HEK293T (cell line): ENCODE measurements at regions not wholly inside any gene's neighbourhood (a gene's known extent, or its start where the extent isn't known, plus 50 kb on each side); places are given as distances from the start of the nearest gene placed in this dataset.

Experiments used
- CTCF ChIA-PET: fragments of 350-600 bp; formaldehyde crosslinking; extraction: SDS; loops from one replicate; lab custom pipeline; 2021; ENCODE audit warnings: antibody characterized with exemption, inconsistent platforms; lab: Yijun Ruan, JAX
- POLR2A ChIA-PET: fragments of 350-600 bp; formaldehyde crosslinking; extraction: SDS; loops from one replicate; lab custom pipeline; 2020; ENCODE audit warnings: antibody characterized with exemption, inconsistent platforms; lab: Yijun Ruan, JAX
- DNase-seq: peaks from one replicate; pipeline ENCODE4 v3.0.0; 2012; ENCODE audit warnings: mixed read lengths; ENCODE audit errors: extremely low spot score
- ARNT ChIP-seq: fragments of 450-650 bp; IDR thresholded peaks from 2 replicates; pipeline ENCODE4 v1.6.1; 2017; ENCODE audit warnings: mild to moderate bottlenecking
- BHLHE40 ChIP-seq: fragments of 450-650 bp; IDR thresholded peaks from 2 replicates; pipeline ENCODE4 v1.6.1; 2016; ENCODE audit warnings: mild to moderate bottlenecking, moderate library complexity, borderline replicate concordance
- CTBP1 ChIP-seq: fragments of 450-650 bp; IDR thresholded peaks from 2 replicates; pipeline ENCODE4 v1.6.1; 2016; ENCODE audit warnings: borderline replicate concordance
- ELF4 ChIP-seq: fragments of 450-650 bp; IDR thresholded peaks from 2 replicates; pipeline ENCODE4 v1.6.1; 2017; ENCODE audit warnings: antibody characterized with exemption
- FOXA1 ChIP-seq: fragments of 450-650 bp; IDR thresholded peaks from 2 replicates; pipeline ENCODE4 v1.6.1; 2016; ENCODE audit warnings: mild to moderate bottlenecking
- FOXK2 ChIP-seq: fragments of 450-650 bp; IDR thresholded peaks from 2 replicates; pipeline ENCODE4 v1.6.1; 2016; ENCODE audit warnings: mild to moderate bottlenecking
- FOXM1 ChIP-seq: fragments of 450-650 bp; IDR thresholded peaks from 2 replicates; pipeline ENCODE4 v1.6.1; 2017; ENCODE audit warnings: mild to moderate bottlenecking, borderline replicate concordance
- HDGF ChIP-seq: fragments of 450-650 bp; IDR thresholded peaks from 2 replicates; pipeline ENCODE4 v1.6.1; 2017; ENCODE audit warnings: antibody characterized with exemption, borderline replicate concordance
- L3MBTL2 ChIP-seq: fragments of 450-650 bp; conservative IDR thresholded peaks from 2 replicates; pipeline ENCODE4 v1.6.1; 2016; ENCODE audit warnings: mild to moderate bottlenecking
- LEF1 ChIP-seq: fragments of 450-650 bp; IDR thresholded peaks from 2 replicates; pipeline ENCODE4 v1.6.1; 2017; ENCODE audit warnings: mild to moderate bottlenecking, borderline replicate concordance
- NFRKB ChIP-seq: fragments of 450-650 bp; IDR thresholded peaks from 2 replicates; pipeline ENCODE4 v1.6.1; 2016; ENCODE audit warnings: mild to moderate bottlenecking, moderate library complexity
- SP1 ChIP-seq: fragments of 450-650 bp; IDR thresholded peaks from 2 replicates; pipeline ENCODE4 v1.6.1; 2017
- SUZ12 ChIP-seq: fragments of 450-650 bp; IDR thresholded peaks from 2 replicates; pipeline ENCODE4 v1.6.1; 2016; ENCODE audit warnings: mild to moderate bottlenecking
- TARDBP ChIP-seq: fragments of 450-650 bp; IDR thresholded peaks from 2 replicates; pipeline ENCODE4 v1.6.1; 2016
- ZNF384 ChIP-seq: fragments of 450-650 bp; IDR thresholded peaks from 2 replicates; pipeline ENCODE4 v1.6.1; 2016
- TF ChIP-seq, protein P1 (sequence below): fragments of 450-650 bp; IDR thresholded peaks from 2 replicates; pipeline ENCODE4 v1.6.1; 2016

DNA sequence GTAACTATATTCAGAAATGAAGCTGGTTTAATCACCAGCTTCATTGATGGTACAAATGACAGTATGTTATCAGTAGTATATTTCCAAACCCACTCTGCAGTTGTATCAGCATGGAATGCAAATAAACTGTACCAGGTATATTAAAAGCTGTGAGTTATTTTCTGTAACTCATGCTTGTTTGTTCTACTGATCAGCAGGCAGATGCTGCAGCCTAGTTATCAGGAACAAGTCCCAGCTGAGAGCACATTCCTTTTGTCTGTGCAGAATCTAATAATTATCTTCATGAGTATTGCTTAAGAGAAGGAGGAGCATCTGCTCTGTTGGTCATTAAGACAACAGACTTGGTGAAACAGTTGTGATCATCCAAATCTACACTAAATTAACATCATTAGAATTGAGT lies 1331.1 kb downstream of the MRPL39 start:
- TF ChIP-seq TARDBP (no peak), CTBP1 (no peak), HDGF (no peak), FOXA1 (no peak), LEF1 (no peak), ARNT (no peak), ELF4 (no peak), NFRKB (no peak), SP1 (no peak), FOXK2 (no peak), SUZ12 (no peak), BHLHE40 (no peak)
- ChIA-PET POLR2A (no interaction called here), CTCF (no interaction called here)
- no peak for DNase-seq

DNA sequence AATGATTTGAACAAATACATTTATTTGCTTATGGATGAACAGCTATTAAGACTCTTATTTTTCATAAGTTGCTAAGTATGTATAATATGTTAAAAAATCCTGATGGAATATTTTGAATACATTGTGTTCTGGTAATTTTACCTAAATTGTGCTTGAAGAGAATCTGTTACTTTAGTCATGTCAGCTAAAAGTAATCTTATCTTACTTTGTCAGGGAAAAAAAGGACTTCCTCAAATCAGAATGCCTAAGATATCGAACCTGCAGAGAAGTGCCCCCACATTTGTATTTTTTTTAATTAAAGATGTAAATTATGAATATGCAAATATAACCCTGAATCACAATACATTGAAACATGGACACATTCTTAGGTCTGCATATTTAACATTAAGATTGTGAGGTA lies 1331.7 kb downstream of the MRPL39 start:
- TF ChIP-seq FOXA1 (no peak), CTBP1 (no peak), NFRKB (no peak), LEF1 (no peak), FOXK2 (no peak), BHLHE40 (no peak), ARNT (no peak)
- no peak for DNase-seq
- POLR2A ChIA-PET = no interaction called here
- CTCF ChIA-PET = no interaction called here

DNA sequence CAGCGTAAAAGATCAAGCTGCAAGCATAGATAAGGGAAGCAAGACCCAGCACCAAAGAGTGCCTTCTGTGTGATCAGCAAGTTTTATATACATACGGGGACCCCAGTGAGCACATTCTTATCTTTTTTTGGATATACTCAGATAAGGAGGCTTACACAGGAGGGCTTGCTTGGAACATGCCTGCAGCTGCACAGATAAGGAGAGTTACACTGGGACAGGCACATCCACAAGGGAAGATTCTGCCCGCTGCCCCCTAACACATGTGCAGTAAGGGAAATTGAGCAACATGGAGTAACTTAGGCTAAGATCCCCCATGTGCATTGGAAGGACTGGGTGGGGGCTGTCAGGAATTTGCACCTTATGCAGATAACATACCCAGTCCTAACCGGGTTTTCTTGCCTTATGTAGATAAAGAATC lies 1334.8 kb downstream of the MRPL39 start:
- CTCF ChIA-PET = no interaction called here
- POLR2A ChIA-PET = no interaction called here

DNA sequence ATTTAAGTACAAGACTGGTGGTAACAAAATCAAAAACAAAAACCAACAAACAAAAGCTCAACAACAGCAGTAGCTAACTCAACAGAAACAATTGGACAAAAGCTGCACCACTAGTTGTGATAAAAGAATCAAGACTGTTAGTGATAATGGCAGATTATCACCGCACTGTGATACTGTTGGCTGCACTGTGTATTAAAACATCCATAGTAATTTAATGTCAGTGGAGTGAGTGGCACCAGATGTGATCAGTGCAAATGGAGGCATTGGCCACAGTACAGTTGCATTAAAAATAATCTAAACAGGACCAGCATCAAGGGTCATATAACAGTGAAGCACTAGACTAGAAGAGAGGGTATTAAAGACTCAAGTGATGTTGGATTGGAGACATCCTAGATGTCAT lies 1341.3 kb downstream of the MRPL39 start:
- DNase-seq = no peak
- ChIA-PET POLR2A (no interaction called here), CTCF (no interaction called here)
- no peak for TF ChIP-seq ELF4
- no peak for TF ChIP-seq BHLHE40
- no peak for TF ChIP-seq LEF1
- TF ChIP-seq SP1 = no peak
- TF ChIP-seq, protein P1, sequence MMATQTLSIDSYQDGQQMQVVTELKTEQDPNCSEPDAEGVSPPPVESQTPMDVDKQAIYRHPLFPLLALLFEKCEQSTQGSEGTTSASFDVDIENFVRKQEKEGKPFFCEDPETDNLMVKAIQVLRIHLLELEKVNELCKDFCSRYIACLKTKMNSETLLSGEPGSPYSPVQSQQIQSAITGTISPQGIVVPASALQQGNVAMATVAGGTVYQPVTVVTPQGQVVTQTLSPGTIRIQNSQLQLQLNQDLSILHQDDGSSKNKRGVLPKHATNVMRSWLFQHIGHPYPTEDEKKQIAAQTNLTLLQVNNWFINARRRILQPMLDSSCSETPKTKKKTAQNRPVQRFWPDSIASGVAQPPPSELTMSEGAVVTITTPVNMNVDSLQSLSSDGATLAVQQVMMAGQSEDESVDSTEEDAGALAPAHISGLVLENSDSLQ = no peak
- no peak for TF ChIP-seq ARNT
- TF ChIP-seq NFRKB = no peak

More for the DNA sequence above, 1334.8 kb downstream of the MRPL39 start:
- DNase-seq = no peak
- TF ChIP-seq FOXM1 (no peak), NFRKB (no peak), FOXK2 (no peak), L3MBTL2 (no peak), HDGF (no peak), ARNT (no peak)

DNA sequence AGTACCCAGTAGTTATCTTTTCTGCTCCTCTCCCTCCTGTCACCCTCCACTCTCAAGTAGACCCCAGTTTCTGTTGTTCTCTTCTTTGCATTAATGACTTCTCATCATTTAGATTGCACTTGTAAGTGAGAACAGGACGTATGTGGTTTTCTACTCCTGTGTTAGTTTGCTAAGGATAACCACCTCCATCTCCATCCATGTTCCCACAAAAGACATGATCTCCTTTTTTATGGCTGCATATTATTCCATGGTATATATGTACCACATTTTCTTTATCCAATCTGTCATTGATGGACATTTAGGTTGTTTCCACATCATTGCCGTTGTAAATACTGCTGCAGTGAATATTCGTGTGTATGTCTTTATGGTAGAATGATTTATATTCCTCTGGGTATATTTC lies 1346.5 kb downstream of the MRPL39 start:
- POLR2A ChIA-PET = no interaction called here
- TF ChIP-seq FOXK2 (no peak), NFRKB (no peak), CTBP1 (no peak), ZNF384 (no peak)
- DNase-seq = no peak
- CTCF ChIA-PET = no interaction called here

DNA sequence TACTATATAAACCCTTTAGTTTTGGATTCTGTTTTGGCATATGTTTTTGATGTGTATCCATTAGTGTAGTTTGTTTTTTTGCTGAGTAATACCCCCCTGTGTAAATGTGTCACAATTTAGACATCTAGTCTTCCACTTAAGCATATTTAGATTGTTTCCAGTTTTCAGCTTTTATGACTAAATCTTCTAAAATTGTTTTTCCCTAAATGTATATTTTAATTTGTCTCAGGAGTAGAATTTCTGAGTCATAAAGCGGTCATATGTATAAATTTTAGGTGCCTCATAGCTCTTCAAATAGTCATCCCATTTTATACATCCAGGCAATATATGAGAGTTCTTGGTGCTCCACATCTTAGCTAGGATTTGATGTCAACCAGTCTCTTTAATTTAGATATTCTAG lies 1348.0 kb downstream of the MRPL39 start:
- POLR2A ChIA-PET = no interaction called here
- TF ChIP-seq CTBP1 (no peak), FOXK2 (no peak), TARDBP (no peak), NFRKB (no peak), SUZ12 (no peak), FOXM1 (no peak), LEF1 (no peak), L3MBTL2 (no peak), ZNF384 (no peak), HDGF (no peak), SP1 (no peak), ELF4 (no peak), BHLHE40 (no peak), FOXA1 (no peak), ARNT (no peak)
- TF ChIP-seq, protein P1 = no peak
- DNase-seq = no peak
- CTCF ChIA-PET = no interaction called here

DNA sequence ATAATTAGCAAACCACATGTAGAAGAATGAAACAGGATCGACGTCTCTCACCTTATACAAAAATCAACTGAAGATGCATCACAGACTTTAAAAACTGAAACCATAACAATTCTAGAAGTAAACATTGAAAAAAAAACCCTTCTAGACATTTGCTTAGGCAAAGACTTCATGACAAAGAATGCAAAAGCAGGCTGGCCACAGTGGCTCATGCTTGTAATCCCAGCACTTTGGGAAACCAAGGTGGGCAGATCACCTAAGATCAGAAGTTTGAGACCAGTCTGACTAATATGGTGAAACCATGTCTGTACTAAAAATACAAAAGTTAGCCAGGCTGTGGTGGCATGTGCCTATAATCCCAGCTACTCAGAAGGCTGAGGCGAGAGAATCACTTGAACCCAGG lies 1351.7 kb downstream of the MRPL39 start:
- DNase-seq = no peak
- ChIA-PET CTCF (no interaction called here), POLR2A (no interaction called here)
- no peak for TF ChIP-seq NFRKB
- TF ChIP-seq, protein P1 = no peak

DNA sequence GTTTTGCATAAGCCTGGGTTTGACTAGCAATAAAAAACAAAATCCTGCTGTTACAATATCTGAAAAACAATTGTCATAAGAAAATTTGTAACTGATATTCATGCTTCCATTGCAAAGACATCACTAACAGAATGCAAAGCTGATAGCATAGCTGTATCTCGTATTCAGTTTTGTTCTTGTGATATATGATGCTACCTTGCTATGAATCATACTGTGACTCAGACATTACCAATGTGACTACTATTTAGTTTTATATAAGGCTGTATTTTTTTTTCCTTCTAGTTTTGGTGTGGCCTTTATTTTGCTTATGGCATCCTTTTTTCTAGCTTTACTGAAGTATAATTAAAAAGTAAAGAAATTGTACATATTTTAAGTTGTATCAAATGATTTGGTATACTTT lies 1381.8 kb downstream of the MRPL39 start:
- TF ChIP-seq ARNT (no peak), FOXM1 (no peak), SP1 (no peak), SUZ12 (no peak), BHLHE40 (no peak), FOXK2 (no peak), ZNF384 (no peak), ELF4 (no peak), CTBP1 (no peak), TARDBP (no peak), FOXA1 (no peak), LEF1 (no peak), NFRKB (no peak), L3MBTL2 (no peak), HDGF (no peak)
- TF ChIP-seq, protein P1 = no peak
- ChIA-PET CTCF (no interaction called here), POLR2A (no interaction called here)
- DNase-seq = no peak
